Retina (tissue), 1 donor: ENCODE measurements at regions not wholly inside any gene's neighbourhood (a gene's known extent, or its start where the extent isn't known, plus 50 kb on each side); places are given as distances from the start of the nearest gene placed in this dataset.

ENCODE experiments used
- DNase-seq: peaks from one replicate; pipeline ENCODE4 v3.0.0-alpha.2; 2016

DNA sequence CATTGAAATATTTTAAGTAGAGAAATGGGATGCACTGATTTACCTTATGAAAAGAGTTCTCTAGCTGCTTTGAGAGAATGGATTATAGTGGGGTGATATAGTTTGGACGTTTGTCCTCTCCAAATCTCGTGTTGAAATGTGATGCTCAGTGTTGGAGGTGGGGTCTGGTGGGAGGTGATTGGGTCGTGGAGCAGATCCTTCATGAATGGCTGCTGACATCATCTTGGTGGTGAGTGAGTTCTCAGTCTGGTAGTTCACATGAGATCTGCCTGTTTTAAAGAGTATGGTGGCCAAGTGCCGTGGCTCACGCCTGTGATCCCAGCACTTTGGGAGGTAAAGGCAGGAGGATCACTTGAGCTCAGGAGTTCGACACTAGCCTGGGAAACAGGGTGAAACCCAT lies 58.7 kb upstream of the SH3RF3 start:
- DNase-seq: no peak

DNA sequence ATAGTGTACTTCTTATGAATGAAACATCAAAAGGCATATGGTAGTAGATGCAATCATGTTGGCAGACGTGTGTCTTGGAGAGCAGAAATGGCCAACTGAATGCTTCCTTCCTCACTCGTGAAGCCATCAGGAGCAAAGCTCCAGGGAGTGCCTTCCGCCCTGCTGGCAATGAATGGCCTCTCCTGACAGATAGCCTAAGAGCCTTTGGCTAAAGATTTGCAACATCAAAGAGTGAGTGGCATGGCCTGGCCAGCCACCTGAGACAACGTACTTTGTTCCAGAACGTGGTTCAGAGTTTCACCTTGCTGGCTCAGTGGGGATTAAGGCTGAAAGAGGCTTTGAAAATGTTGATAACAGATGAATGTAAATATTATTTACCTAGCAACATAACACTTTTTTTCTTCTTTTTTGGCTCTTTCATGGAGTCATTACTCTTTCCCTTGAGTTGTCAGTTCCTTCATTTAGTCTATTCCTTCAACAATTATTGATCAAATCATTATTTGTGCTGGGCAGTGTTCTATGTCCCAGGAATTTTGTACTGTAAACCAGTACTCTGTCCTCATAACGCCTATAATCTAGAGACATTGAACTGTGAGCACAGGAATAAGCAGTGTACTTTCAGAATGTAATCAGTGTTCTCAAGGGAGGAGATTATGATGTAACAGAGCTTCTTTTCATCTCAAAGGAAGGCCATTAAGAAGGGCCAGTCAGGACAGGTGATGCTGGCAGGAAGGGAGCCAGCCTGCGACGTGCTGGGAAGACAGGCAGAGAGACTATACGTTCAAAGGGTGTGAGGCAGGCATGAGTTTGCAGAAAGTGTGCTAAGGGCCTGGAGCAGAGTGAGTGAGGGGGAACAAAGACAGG lies 59.4 kb upstream of the SH3RF3 start:
- no peak for DNase-seq

DNA sequence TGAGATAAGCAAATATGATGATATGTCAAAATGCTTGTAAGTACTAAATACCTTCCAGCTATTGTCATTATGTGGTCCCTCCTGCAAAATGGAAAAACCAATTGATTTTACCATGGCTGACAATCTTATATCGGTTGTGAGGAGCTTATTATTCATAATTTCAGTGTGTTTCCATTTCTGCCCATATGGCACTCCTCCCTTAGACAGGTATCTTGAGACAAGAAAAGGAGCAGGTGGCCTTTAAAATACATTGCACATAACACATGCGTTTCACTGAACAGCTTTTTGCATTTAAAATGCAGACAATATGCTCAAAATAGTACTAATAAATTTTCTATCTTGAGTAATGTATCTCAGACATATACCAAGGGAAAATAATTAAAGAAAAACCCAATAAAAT lies 60.2 kb upstream of the SH3RF3 start:
- no peak for DNase-seq

- DNase-seq: no peak
Observed at GRCh38 chr2:109067631-109068125, 61.3 kb upstream of the SH3RF3 start.

DNA sequence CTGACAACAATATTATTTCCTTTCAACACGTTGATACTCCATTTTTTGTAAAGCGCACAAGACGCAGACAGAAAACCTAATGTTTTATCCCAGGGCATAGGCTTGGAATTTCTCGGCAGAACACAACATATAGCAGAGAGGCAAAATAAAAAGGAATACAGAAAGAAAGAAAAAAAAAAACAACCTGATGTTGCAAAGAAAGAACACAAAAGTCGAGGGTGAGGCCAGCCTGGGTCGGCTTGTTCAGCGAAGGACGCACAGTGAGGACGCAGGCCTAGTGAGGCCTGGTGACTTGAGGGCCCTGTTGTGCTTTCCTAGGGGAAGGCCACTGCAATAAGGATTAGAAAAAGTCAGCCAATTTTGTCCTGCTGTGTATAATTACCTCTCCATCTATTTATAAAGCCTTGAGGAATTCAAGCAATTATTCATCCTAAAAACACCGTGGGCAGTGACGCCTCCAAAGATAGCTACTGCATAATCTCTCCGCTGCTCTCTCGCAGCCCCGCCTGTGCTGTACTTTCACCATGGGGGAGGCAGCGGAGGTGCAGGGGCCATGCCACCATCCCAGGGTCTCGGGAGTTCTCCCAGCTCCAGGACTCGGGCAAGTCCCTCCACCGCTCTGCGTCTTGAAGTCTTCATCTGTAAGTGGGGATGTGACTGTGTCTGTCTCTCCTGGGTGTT lies 61.9 kb upstream of the SH3RF3 start:
- no peak for DNase-seq

GRCh38 chr2:109066501-109066900 lies 62.5 kb upstream of the SH3RF3 start:
- DNase-seq: peak; percentile 63

GRCh38 chr2:109065391-109065734 lies 63.6 kb upstream of the SH3RF3 start:
- DNase-seq: no peak

GRCh38 chr2:109064660-109065390 lies 64.2 kb upstream of the SH3RF3 start:
- no peak for DNase-seq

GRCh38 chr2:109062859-109063700 lies 65.9 kb upstream of the SH3RF3 start:
- DNase-seq: no peak

DNA sequence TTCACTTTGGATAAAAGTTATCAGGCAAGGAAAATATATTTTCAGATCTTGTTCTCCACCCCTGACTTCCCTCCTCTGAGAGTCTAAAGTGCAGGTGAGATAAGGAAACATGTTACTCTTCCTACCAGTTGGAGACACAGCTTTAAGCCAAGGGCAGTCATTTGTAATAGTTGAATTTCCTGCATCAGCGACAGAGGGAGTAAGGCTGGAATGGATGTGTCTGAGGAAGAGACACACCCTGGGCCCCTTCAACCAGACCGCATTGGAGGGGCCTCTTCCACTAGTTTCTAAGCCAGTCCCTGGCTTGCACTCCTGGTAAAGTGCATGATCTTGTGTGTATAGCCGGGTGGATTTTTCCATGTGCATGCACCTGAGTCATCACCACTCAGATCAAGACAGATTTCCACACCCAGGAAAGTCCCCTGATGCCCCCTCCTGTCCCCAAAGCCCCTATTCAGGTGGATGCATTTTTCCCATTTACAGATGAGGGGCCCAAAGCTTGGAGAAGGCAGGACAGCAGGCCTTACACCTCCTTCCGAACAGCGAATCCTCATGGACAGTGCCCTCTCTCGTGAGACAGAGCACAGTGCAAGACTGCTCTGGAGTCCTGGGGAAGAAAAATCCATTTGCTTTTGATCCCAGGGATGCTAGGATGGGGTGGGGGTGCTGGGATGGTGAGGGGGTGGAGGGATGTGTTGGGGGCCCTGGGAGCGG lies 66.7 kb upstream of the SH3RF3 start:
- DNase-seq: no peak

DNA sequence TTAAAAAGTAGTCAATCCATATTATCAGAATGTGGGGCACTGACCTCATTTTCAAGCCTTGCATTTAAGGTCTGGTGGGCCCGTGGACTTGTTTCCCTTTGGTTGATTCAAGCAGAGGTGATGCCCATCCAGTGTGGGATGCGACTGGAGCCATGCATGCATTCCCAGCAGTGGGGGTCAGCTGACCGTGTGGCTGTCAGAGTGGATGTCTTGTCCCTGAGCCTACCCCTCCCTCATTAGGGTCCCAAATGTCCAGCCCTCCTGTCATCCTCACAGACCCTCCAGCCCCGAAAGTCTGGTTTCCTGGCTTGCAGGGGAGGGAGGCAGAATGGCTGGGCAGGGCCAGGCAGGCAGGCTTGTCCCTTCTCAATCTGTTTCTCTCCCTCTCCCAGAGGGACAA lies 67.3 kb upstream of the SH3RF3 start:
- DNase-seq: no peak

DNA sequence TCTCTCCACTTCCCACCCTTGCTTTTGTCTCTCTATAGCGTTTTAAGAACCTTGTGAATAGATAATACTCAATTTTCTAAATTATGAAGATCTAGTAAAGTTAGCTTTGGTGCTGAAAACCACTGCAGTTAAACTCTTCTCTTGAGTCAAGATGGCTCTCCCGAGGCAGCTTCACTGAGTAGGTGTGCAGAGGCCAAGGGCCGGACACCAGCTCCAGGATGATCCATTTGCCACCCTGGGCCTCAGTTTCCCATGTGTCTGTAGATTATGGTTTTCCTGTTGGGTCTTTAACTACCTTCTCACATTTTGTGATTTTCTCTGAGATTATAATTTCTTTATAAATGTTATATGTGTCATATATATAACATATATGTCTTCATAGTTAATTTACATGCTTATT lies 68.5 kb upstream of the SH3RF3 start:
- no peak for DNase-seq

DNA sequence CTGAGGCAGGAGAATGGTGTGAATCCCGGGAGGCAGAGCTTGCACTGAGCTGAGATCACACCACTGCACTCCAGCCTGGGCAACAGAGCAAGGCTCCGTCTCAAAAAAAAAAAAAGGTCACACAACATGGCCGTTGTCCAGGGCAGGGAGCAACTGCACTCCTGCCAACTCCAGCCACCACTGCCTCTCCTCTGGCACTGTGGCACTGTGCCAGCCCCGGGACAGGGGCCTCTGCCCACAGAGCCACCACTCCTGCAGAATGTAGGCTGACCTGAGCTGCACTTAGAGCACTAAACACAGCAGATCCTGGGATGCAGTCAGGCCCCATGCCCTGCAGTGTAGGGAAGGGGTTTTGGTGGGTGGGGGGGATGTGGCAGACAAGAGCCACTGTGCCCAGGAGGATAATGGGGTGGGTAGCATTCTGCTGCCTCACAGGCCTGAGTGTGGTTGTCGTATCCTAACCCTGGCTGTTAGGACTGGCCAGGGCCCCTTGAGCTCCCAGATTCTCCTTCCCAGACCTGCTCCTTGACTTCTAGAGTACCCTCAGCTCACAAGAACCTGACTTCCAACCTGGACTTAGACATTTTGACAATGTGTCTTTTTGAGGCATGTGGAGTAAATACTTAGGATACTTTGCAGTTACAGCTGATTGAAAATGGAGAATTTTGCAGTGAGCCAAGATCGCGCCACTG lies 69.4 kb upstream of the SH3RF3 start:
- no peak for DNase-seq

GRCh38 chr2:109058802-109059201 lies 69.8 kb upstream of the EDAR start:
- no peak for DNase-seq

- DNase-seq: peak; percentile 59
Observed at GRCh38 chr2:109058191-109058632, 69.2 kb upstream of the EDAR start.

- DNase-seq: peak; percentile 47
Observed at GRCh38 chr2:109057686-109058085, 68.7 kb upstream of the EDAR start.

DNA sequence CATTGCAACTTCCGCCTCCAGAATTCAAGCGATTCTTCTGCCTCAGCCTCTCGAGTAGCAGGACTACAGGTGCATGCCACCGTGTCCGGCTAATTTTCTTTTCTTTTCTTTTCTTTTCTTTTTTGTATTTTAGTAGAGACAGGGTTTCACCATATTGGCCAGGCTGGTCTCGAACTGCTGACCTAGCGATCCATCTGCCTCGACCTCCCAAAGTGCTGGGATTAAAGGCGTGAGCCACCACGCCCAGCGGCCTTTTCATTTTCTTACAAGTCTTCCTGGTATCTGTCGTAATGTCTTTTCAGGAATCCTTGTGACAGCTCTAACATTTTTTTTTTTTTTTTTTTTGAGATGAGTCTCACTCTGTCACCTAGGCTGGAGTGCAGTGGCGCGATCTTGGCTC lies 66.4 kb upstream of the EDAR start:
- no peak for DNase-seq

GRCh38 chr2:109054865-109055264 lies 65.8 kb upstream of the EDAR start:
- DNase-seq: no peak

- no peak for DNase-seq
Observed at GRCh38 chr2:109053716-109054115, 64.7 kb upstream of the EDAR start.

DNA sequence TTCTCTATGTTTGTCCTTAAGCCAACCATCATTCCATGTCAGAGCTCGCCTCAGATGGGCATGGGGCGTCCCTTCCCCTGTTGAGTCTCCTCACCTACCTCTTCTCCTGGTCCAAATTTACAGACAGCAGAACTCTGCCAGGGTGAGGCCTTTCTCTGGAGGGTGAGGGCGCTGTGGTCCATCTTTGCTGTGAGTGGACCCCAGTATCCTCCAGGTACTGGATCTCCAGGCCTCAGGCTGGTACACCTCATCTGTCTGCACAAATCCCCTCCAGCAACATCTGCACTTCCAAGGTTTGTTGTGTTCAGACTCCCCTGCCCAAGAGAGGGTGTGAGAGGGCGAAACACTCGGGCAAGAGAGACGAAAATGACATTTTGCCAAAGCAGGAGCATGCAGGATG lies 63.9 kb upstream of the EDAR start:
- no peak for DNase-seq

- no peak for DNase-seq
Observed at GRCh38 chr2:109049022-109049421, 60.0 kb upstream of the EDAR start.
